Suprapubic skin (tissue), 4 donors: ENCODE measurements at regions not wholly inside any gene's neighbourhood (a gene's known extent, or its start where the extent isn't known, plus 50 kb on each side); places are given as distances from the start of the nearest gene placed in this dataset.

Experiments used
- DNase-seq, 2 donors: peaks; one replicate each; pipeline ENCODE4 v3.0.0-alpha.2; 2019; ENCODE audit warnings: low spot score in 2 of 2
- H3K27ac ChIP-seq: fragments of 200-600 bp; sonication (generic); one replicate; pipeline ENCODE4 v1.5.1; 2019
- H3K27me3 ChIP-seq: fragments of 200-600 bp; sonication (generic); one replicate; pipeline ENCODE4 v1.5.1; 2019
- H3K36me3 ChIP-seq: fragments of 200-600 bp; sonication (generic); one replicate; pipeline ENCODE4 v1.5.1; 2019
- H3K4me1 ChIP-seq: fragments of 200-600 bp; sonication (generic); one replicate; pipeline ENCODE4 v1.5.1; 2019
- H3K4me3 ChIP-seq: fragments of 200-600 bp; sonication (generic); one replicate; pipeline ENCODE4 v1.5.1; 2019; ENCODE audit warnings: mild to moderate bottlenecking
- H3K9me3 ChIP-seq: fragments of 200-600 bp; sonication (generic); one replicate; pipeline ENCODE4 v1.5.1; 2019
- EP300 ChIP-seq: sonication (generic); formaldehyde crosslinking; IDR thresholded peaks from one replicate; pipeline ENCODE4 v1.6.1; 2017; ENCODE audit warnings: antibody characterized with exemption
- POLR2A ChIP-seq, 2 donors: fragments of 450-650 bp; IDR thresholded peaks; one replicate each; pipeline ENCODE4 v1.6.1; 2017; ENCODE audit warnings: antibody characterized with exemption in 2 of 2, mild to moderate bottlenecking in 2 of 2, moderate library complexity in 2 of 2
- POLR2AphosphoS5 ChIP-seq, 3 donors: sonication (generic); formaldehyde crosslinking; IDR thresholded peaks; one replicate each; pipeline ENCODE4 v1.6.1; 2017; ENCODE audit warnings: antibody characterized with exemption in 3 of 3
- WGBS: methylation state at CpG from one replicate; pipeline ENCODE4 v1.1.5; 2018; 5-methylcytosine and 5-hydroxymethylcytosine counted together
- TF ChIP-seq, protein P1 (sequence below), 2 donors: fragments of 200-600 bp in 1 of 2; fragments of 450-650 bp in 1 of 2; sonication (generic) in 1 of 2; IDR thresholded peaks; one replicate each; pipeline ENCODE4 v1.5.1; 2016 to 2019; ENCODE audit warnings: antibody characterized with exemption in 2 of 2, mild to moderate bottlenecking in 1 of 2, moderate library complexity in 1 of 2

DNA sequence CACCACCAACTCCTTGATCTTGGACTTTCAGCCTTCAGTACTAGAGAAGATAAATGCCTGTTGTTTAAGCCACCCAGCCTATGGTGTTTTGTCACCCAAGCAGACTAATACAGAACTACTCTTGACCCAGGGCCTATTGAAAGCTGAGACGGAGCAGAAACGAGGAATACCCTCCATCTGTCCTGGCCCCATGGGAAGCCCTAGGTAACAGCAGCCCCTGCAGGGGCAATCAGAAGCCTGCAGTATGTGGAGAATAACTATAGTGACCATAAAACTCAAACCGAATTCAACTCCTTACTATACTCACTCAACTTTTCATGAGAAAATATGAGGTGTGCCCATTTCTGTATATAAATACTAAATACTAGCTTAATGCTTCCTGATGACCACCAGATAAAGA is 307.4 kb downstream of the NUAK1 start:
- Histone ChIP-seq H3K27ac (no peak overlapping the region), H3K4me1 (no peaks in the 10 kb centered on the region), H3K4me3 (no peak overlapping the region), H3K27me3 (no peaks in the 10 kb centered on the region), H3K9me3 (no peaks in the 10 kb centered on the region), H3K36me3 (no peaks in the 10 kb centered on the region)
- TF ChIP-seq EP300 (no peak), POLR2A (IDR thresholded peaks at IDR 0.05) (no peak)
- TF ChIP-seq, protein P1, sequence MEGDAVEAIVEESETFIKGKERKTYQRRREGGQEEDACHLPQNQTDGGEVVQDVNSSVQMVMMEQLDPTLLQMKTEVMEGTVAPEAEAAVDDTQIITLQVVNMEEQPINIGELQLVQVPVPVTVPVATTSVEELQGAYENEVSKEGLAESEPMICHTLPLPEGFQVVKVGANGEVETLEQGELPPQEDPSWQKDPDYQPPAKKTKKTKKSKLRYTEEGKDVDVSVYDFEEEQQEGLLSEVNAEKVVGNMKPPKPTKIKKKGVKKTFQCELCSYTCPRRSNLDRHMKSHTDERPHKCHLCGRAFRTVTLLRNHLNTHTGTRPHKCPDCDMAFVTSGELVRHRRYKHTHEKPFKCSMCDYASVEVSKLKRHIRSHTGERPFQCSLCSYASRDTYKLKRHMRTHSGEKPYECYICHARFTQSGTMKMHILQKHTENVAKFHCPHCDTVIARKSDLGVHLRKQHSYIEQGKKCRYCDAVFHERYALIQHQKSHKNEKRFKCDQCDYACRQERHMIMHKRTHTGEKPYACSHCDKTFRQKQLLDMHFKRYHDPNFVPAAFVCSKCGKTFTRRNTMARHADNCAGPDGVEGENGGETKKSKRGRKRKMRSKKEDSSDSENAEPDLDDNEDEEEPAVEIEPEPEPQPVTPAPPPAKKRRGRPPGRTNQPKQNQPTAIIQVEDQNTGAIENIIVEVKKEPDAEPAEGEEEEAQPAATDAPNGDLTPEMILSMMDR (IDR thresholded peaks at IDR 0.05), result no peak
- 98% methylated on average over 3 of the region's 3 CpGs for WGBS
- no peak for DNase-seq

DNA sequence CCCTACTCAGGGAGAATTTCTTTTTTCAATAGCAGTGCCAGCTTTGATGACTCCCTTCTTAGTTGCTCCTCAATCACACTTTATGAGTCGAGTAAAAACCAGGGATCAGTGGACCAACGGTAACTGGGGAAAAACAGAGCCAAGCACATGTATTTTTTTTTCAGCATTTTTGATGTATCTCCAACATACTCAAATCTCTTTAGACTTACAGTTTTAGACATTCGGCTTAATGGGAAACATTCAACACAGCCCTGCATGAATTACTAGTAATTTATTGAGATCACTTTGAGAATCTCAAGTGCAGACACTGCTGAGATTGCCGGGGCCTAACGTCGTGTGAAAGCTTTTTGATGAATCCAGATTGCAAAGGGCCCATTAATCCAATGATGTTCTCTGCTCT is 306.7 kb downstream of the NUAK1 start:
- no peak for DNase-seq
- Histone ChIP-seq H3K4me3 (no peak overlapping the region), H3K36me3 (no peaks in the 10 kb centered on the region), H3K27me3 (no peaks in the 10 kb centered on the region), H3K9me3 (no peaks in the 10 kb centered on the region), H3K4me1 (no peaks in the 10 kb centered on the region), H3K27ac (no peak overlapping the region)
- 89% methylated on average over 6 of the region's 6 CpGs for WGBS
- TF ChIP-seq EP300 (no peak), POLR2AphosphoS5 (IDR thresholded peaks at IDR 0.05) (no peak), POLR2A (IDR thresholded peaks at IDR 0.05) (no peak)
- TF ChIP-seq, protein P1 (IDR thresholded peaks at IDR 0.05), result no peak

DNA sequence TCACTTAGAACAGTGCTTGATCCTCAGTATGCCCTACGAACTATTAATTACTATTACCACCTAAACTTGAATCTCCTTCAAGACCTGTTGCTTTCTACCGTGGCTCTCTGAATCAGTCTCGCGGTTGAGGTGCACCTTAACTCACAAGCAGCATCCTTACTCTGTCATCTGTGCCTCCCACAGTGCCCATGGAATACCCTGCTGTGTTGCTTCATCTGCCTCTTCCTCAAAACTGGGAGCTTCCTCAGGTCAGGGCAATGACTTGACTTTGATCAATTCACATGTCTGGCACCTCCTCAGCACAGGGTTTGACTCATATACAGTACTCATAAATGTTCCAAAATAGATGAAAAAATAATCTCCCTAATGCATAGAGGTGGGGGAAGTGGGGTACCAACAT is 305.9 kb downstream of the NUAK1 start:
- no peak for DNase-seq
- H3K9me3 ChIP-seq, result no peaks in the 10 kb centered on the region
- H3K4me3 ChIP-seq, result no peak overlapping the region
- TF ChIP-seq EP300, result no peak
- no peak for TF ChIP-seq POLR2AphosphoS5 (IDR thresholded peaks at IDR 0.05)
- TF ChIP-seq, protein P1 (IDR thresholded peaks at IDR 0.05), result no peak
- TF ChIP-seq POLR2A (IDR thresholded peaks at IDR 0.05), result no peak
- H3K36me3 ChIP-seq, result no peaks in the 10 kb centered on the region
- WGBS, result 97% methylated on average over 4 of the region's 4 CpGs
- no peaks in the 10 kb centered on the region for H3K27me3 ChIP-seq
- no peaks in the 10 kb centered on the region for H3K4me1 ChIP-seq
- H3K27ac ChIP-seq, result no peak overlapping the region

DNA sequence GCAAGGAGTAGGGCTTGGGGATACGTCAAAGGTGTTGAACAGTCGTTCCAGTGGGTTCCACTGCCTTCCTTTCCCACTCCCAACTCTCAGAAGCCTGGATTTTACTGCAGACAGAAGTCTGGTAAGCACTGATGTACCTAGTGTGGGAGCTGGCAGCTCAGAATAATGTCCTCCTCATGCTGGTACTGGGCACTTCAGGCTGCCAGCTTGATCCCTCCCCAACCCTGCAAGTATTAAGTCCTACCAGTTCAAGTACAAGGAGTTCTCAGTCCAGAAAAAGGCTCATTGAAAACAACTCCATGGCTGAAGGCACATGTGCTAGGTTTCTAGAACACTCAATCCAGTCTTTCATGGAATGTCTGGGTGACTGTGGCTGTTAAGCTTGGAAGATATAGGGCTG is 304.3 kb downstream of the NUAK1 start:
- TF ChIP-seq POLR2A (IDR thresholded peaks at IDR 0.05) (no peak), POLR2AphosphoS5 (IDR thresholded peaks at IDR 0.05) (no peak), EP300 (no peak)
- DNase-seq, result no peak
- no peaks in the 10 kb centered on the region for H3K4me1 ChIP-seq
- H3K4me3 ChIP-seq, result no peak overlapping the region
- H3K9me3 ChIP-seq, result no peaks in the 10 kb centered on the region
- H3K27ac ChIP-seq, result no peak overlapping the region
- WGBS, result 78% methylated on average over 2 of the region's 2 CpGs
- no peaks in the 10 kb centered on the region for H3K27me3 ChIP-seq
- no peaks in the 10 kb centered on the region for H3K36me3 ChIP-seq

DNA sequence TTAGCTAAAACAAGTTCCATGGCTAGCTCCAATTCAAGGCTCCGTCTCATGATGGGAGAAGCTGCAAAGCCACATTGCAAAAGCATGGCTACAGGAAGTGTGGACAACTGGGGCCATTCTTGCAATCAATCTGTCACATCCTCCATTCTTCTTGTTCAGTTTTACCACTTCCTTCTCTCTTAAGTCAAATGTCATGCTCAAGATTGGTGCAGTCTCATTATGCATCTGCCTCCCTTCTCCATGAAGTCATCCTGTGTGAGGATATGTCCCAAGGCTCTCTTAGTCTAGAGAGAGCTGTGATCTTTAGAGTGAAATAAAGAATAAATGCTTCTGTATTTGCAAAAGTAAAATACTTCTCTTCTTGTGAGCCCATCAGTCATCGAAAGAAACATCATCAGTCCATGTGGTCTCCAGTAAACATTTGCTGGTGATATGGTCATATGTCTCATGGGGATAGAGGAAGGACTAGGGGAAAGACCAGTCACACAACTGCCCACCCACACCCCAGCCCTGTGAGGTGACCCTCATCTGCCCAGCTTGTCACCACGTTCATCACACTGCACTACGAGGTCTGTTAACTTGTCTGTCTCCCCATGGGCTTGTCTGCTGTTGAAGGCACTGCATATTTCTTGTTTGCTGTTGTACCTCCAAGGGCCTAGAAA is 303.0 kb downstream of the NUAK1 start:
- 91% methylated on average over 4 of the region's 4 CpGs for WGBS
- TF ChIP-seq EP300 (no peak), POLR2AphosphoS5 (IDR thresholded peaks at IDR 0.05) (no peak)
- TF ChIP-seq, protein P1 (IDR thresholded peaks at IDR 0.05), result no peak
- H3K9me3 ChIP-seq, result no peaks in the 10 kb centered on the region
- no peak overlapping the region for H3K27ac ChIP-seq
- no peaks in the 10 kb centered on the region for H3K27me3 ChIP-seq
- no peak for DNase-seq
- H3K36me3 ChIP-seq, result no peaks in the 10 kb centered on the region
- no peak overlapping the region for H3K4me3 ChIP-seq
- no peaks in the 10 kb centered on the region for H3K4me1 ChIP-seq

DNA sequence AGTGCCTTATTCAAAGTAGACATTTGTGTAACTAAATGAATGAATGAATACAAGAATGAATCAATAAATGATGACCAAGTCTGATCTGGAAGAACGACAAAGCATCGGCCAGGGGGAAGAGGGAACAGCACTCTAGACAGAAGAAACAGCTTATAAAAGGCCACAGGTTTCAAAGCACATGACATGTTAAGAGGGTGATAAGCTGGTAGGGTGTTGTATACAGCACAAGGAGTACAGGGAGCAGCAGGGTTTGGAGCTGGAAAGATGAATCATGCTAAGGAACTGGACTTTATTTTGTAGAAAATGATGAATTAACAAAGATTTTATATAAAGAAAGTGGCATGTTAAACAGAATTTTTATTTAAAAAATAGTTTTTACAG is 302.5 kb downstream of the NUAK1 start:
- Histone ChIP-seq H3K27ac (no peak overlapping the region), H3K4me1 (no peaks in the 10 kb centered on the region), H3K4me3 (no peak overlapping the region), H3K36me3 (no peaks in the 10 kb centered on the region), H3K9me3 (no peaks in the 10 kb centered on the region), H3K27me3 (no peaks in the 10 kb centered on the region)
- DNase-seq, result no peak
- no peak for TF ChIP-seq POLR2AphosphoS5 (IDR thresholded peaks at IDR 0.05)
- TF ChIP-seq POLR2A (IDR thresholded peaks at IDR 0.05), result no peak
- WGBS, result 95% methylated on average over 2 of the region's 2 CpGs
